Tongue (tissue), 1 donor: ENCODE measurements at regions not wholly inside any gene's neighbourhood (a gene's known extent, or its start where the extent isn't known, plus 50 kb on each side); places are given as distances from the start of the nearest gene placed in this dataset.
"Not testable (repeated sequence)": the region's sequence is repeated elsewhere in the genome, so short reads cannot be mapped to it uniquely, and the experiment has no call there.

Experiments used
- DNase-seq: peaks from one replicate; pipeline ENCODE4 v3.0.0-alpha.2; 2015

DNA sequence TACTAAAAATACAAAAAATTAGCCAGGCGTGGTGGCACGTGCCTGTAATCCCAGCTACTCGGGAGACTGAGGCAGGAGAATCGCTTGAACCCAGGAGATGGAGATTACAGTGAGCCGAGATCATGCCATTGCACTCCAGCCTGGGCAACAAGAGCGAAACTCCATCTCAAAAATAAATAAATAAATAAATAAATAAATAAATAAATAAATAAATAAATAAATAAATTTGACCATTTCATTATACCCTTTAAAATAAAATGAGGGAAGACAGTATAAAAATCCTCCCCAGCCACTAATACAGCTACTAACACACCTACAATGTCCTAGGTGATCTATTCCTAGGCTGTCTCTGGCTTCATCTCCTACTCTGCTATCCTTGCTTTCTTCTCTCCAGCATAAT lies 562.8 kb downstream of the ZBBX start:
- not testable (repeated sequence) for DNase-seq

DNA sequence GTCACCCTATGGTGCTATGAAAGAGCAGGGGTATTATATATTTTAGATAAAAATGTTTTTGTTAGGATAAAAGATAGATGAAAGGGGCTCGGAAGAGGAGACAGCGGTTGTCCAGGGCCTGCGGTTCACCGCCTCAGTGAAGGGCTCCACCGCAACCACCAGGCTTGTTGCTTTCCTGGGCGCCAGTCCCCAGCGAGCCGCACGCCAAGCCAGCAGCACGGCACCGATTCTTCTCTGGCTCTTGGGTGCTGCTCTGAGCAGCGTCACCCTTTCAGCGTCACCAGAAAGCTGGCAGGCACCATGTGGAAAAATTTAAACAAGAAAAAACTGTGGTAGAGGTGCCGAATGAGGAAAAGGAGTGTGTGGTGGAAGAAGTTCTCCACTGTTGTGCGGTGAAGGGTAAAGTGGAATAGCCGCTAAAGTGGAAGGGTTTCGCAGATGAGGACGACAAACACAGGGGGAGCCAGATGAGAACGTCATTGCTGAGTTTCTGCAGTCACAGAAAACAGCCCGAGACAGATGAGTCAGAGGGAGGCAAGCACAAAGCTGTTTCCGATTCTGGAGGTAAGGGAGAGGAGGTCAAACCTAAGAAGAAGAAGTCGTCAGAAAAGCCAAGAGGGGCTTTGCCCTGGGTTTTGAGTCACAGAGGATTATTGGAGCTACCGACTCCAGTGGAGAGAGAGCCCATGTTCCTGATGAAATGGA lies 569.2 kb downstream of the ZBBX start:
- DNase-seq, result no peak

DNA sequence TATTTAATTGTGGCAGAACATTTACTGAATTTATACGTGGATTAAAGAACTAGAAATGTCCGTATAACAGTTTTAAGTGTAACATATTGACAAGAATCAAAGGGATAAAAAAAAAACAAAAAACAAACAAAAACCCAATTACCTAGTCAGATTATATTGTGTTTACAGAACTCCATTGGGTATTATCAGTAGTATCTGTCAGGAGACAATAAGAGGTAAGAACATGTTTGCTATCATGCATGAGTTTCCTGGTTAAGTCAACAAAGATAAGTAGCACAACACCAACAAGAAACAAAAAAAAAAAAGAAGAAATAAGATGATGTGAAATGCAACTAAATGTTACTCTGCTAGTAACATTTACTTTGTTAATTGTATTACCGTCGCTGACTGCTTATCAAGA lies 570.6 kb downstream of the ZBBX start:
- DNase-seq, result no peak

DNA sequence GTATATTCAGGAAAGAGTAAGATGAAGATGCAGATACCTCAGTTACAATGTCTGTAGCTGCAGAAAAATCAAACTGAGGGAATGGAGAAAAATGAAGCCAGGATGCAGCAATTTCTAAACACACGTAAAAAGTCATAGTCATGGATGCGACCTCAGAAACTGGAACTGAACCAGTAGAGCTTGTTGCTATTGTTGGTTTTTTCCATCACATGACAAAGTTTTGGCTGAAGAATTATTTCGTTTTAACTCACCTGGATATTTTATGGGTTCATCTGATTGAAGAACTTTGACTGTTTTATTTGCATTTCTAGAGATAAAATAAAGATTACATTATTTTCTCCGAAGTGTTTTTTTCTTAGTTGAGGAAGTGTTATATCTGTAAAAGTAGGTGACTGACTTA lies 591.2 kb downstream of the ZBBX start:
- no peak for DNase-seq

DNA sequence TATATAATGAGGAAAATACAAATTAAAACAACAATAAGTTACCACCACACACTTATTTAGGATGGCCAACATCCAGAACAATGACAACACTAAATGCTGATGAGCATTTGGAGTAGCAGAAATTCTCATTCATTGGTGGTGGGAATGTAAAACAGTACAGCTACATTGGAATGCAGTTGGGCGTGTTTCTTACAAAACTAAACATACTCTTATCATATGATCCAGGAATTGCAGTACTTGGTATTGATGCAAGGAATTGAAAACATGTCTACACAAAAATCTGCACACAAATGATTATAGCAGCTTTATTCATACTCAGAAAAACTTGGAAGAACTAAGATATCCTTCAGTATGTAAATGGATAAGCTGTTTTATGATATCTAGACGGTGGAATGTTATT lies 594.2 kb downstream of the ZBBX start:
- DNase-seq, result no peak

DNA sequence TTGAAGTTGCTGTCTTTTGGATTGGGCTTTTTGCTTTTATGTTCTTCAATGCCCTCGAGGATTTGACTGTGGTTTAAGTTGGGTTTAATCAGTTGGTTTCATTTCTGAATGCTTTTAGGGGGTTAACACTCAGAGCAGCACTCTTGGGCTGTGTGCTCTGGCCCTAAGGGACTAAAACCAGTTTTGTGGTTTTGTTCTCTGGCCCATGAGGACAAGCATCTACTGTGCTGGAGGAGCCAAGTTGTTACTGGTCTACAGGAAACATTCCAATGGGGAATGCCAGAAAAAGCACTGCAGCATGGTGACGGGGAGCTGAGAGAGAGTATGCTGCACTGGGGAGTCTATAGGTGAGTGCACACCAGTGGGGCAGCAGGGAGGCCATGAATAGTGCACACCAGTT lies 596.9 kb downstream of the ZBBX start:
- DNase-seq, result no peak

DNA sequence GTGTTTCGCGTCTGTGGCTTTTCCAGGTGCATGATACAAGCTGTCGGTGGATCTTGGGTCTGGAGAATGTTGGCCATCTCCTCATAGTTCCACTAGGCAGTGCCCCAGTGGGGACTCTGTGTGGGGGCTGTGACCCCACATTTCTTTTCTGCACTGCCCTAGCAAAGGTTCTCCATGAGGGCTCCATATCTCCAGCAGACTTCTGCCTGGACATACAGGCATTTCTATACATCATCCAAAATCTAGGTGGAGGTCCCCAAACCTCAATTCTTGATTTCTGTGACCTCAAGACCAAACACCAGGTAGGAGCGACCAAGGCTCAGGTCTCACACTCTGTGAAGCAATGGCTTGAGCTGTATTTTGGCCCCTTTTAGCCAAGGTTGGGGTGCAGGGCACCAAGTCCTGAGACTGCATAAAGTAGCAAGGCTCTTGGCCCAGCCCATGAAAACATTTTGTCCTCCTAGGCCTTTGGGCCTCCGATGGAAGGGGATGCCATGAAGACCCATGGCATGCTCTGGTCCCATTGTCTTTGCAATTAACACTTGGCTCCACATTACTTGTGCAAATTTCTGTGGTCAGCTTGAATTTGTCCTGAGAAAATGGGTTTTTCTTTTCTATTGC lies 615.3 kb downstream of the ZBBX start:
- DNase-seq, result no peak

DNA sequence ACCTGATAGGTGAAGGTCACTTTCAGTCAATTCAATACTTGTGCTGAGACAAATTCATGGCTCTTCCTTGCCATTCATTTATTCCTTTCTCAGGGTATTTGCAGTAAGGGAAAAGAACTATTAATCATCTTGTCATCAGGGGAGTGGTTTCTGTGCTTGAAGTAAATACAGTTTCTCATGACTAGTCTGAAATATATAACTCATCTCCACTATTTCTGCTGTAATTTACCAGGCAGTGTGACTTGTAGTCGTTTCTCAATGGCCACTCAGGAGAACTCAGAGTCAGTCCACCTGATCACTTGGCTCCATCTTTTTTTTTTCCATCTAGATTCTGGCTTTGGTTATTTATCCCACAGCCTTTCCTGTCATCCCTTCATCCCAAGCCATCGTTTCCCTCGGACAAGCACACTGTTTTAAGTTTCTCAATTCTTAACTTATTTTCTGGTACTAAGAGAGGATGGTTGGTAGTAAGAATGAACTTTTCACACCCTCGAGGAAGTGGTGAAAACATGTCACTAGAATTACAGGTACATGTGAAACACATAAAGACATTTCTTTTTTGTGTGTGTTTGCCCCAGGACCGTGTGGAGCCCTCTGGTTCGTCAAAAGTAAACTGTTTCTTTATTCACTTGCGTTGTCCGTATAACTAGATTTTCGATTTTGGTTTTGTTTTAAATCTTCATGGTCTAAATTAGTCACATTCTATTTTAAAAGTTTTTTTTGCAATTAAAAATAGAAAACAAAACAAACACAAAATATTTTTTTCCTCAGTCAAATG lies 620.2 kb downstream of the ZBBX start:
- DNase-seq, result no peak

DNA sequence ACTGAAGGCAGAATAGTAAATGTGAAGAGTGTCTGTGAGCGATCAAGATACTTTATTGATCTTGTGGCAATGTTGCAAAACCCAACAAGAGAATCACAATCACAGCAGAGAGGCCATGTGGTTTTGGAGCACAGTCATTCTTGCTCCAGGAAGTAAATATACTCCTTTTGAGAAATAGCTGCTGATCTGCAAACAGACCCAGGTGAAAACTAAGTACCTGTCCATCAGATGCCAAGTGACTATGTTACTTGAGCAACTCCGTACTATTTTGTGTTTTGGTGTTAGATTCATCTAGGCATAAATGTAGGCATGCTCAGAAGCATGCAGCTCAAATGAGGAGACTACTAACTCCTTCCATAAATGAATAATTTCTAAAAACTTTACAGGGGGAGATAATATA lies 627.9 kb downstream of the ZBBX start:
- no peak for DNase-seq

DNA sequence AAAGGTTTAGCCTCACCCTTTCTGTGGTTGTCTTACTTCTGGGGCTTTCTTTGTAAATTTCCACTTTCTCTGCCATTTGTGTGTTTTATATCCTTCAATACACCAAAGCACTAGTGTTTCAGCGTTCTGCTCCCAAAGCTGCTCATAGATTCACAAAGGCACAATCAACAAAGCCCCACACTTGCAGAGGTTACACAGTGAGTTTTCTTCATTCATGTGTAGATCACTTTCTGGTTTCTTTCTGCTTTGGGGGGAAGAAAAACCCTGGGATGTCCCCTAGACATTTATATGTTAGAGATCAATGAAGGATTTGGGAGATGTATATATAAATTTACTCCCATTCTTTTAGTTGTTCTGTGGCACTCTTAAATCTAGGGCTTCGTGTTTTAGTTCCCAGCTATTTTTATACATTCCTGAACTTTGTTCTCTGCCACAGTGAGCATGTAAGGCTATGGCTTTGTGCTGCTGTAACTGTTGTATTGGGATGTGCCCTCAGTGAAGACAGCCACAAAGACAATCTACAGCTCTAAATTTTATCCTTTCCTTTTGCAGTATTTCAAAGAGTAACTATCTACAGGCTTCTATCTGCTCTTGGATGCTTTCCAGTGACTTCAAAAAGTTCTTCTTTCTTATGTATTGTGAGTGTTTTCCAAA lies 636.5 kb downstream of the ZBBX start:
- DNase-seq, result no peak

DNA sequence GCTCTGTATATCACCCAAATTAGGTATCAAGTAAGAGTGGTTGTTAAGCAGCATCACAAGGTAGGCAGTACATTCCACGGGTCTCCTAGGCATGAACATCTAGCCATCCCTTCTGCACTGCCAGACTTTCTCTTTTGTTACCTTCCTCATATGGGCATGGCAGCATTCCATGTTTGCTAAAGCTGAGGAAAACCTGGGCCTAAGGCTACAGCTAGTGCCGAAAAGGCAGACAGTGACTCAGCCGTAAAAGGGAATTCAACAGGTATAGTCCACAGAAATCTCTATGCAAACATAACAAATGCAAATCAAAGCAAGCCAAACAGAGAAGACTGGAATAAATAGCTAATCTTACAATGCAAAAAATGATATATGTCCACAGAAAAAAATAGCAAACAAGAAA lies 645.4 kb downstream of the ZBBX start:
- no peak for DNase-seq

DNA sequence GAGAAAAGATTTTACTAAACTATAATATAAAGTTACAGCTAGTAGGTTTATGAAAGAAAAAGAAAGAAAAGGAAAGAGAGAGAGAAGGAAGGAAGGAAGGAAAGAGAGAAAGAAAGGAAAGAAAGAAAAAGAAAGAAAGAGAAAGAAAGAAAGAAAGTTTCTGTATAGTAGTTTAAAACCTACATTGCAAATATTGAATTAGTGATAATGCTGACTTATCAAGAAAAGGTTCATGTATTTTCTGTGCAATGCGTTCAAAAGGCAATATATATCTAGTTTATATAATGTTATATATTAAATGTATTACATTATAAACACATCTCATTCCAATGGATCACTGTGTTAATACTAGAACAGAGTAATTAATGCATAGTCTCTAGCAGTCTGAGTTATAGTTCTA lies 648.4 kb downstream of the ZBBX start:
- DNase-seq, result no peak

DNA sequence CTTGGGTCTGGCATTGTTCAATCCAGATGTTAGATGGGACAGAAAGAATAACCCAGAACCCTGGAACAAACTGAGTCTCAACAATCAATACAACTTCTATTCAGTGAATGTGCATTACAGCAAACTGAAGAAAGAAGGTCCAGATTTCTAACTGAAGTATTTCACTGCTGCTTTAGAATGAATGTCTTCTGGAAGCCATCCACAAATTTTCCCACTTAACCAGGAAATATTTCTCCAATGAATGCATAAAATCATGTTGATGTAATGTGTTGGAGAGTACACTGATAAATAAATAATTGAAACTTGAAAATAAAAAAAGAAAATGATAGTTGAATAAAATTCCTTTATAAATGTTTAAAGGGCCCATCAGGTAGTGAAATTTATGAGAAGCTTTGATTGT lies 658.6 kb downstream of the ZBBX start:
- no peak for DNase-seq

DNA sequence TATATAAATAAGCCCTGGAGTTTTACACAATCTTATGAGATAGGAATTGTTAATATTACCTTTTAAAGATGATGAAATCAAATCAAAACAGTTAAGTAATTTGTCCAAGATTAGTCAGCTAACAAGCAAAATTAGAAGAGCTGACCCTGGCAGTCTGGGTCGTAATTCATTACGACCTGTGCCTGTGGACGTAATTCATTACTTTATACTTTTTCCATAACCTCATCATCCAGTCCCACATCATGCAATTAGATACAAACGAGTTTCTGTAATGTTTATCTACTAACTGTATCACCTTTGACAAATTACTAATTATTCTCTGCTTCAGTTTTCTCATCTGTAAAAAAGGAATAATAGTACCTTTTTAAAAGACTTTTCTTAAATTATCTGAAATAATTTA lies 665.9 kb downstream of the ZBBX start:
- no peak for DNase-seq

DNA sequence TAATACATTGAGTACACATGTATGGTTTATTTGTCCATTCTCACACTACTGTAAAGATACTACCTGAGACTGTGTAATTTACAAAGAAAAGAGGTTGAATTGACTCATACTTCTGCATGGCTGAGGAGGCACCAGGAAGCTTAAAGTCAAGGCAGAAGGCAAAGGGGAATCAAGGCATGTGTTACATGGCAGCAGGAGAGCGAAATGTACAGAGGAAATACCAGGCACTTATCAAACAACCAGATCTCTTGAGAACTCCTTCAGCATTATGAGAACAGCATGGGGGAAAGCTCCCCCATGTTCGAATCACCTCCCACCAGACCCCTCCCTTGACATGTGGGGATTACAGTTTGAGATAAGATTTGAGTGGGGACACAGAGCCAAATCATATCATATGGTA lies 666.3 kb downstream of the ZBBX start:
- DNase-seq, result no peak

DNA sequence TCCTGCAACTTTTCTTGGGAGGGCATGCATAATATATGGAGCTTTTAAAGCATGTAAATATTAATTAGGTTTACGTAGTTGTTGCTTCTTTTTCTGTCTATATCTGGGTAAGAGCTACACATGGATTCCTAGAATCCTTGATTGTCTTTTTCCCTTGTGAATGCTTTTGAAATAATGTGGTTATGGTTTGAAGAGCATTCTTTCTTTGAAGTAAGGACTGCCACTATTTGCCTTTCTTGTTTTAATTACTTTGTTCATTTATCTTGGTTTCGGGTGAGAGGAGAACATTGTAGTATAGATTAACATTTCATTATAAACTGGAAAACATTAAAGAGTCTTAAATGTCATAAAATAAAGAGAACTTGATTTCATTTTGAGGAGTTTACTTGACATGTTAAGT lies 674.0 kb downstream of the ZBBX start:
- DNase-seq, result no peak

DNA sequence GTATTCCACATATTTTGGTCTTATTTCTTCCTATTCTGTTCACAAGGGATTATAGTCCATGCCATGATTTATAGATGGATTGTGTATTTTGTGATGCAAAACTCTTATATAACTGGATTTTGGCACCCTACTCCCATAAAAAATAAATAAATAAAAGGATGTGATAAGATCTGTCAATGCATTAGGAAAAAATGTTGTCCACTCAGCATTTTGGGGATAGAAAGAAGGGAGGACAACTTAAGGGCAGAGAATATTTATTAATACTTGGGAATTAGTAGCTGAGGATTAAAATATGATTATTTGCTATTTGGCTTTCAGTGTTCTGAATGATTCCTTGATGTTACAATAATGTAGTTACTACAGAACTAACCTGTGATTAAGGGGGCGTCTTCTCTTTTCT lies 682.6 kb downstream of the ZBBX start:
- no peak for DNase-seq

DNA sequence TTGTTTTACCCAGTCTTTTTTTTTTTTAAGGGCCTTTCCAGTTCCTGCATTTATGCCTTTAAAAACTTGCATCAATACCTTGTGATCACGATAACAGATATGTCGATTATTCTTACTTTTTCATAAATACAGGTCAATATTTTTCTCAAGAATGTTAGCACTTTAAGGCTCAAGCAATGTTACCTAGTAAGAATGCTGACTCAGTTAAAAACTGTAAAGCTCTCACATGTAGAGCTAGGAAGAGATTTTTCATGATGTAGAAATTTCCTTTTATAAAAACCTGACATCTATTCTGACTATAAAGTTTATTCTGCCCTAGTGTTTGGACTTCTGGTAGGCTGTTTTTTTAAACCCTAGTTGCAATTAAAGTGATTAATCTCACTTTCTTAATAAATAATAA lies 684.0 kb downstream of the ZBBX start:
- no peak for DNase-seq

DNA sequence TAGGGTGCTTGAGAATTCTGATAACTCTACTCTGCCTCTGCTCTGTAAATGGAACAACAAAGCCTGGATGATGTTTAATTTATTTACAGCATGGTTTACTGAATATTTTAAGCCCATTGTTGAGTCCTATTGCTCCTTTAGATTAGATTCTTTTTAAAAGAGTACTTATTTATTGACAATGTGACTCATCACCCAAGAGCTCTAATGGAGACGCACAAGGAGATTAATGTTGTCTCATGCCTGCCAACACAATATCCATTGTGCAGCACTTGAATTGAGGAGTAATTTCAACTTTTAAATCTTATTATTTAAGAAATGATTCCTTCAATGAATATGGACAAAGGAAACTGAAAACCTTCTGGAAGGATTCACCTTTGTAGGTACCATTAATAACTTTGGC lies 691.4 kb downstream of the ZBBX start:
- DNase-seq, result no peak

DNA sequence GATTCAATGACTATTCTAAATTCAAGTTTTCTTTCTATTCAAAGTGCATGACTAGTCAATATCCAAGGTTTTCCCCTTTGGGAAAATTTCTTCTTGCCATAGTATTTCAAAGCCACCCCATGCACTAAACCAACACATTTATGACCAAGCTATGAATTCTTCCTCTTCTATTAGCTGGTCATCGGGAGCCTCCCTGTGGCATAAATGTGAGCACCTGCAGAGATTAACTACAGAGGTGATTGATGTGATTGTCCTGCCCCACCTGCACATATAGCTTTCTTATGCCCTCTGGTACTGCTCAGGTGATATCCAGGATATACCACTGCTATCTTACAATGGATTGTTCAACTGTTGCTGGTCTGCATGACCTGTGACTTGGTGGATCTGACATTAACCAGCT lies 694.9 kb downstream of the ZBBX start:
- no peak for DNase-seq

DNA sequence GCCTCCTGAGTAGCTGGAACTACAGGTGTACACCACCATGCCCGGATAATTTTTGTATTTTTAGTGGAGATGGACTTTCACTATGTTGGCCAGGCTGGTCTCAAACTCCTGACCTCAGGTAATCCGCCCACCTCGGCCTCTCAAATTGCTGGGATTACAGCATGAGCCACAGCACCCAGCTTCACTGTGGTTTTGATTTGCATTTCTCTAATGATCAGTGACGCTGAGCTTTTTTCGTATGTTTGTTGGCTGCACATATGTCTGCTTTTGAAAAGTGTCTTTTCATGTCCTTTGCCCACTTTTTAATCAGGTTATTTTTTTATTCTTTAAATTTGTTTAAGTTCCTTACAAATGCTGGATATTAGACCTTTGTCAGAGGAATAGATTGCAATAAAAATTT lies 696.0 kb downstream of the ZBBX start:
- DNase-seq, result not testable (repeated sequence)

DNA sequence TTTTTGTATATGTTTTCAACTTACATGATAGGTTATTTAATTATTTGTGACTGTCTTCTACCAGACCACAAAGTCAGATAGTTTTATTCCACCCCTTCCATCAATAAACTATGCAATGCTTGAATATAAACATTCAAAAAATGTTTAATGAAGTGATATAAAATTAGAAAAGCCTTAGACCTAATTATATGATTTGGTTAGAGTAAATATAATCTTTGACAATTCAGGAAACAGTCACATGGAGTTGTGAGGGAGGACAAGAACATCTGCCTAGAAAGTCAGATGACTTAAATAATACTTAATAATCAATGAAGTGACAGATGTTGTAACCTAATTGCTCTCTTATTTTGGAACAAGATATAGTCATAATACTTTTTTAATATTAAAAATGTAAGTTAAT lies 710.3 kb downstream of the ZBBX start:
- no peak for DNase-seq

DNA sequence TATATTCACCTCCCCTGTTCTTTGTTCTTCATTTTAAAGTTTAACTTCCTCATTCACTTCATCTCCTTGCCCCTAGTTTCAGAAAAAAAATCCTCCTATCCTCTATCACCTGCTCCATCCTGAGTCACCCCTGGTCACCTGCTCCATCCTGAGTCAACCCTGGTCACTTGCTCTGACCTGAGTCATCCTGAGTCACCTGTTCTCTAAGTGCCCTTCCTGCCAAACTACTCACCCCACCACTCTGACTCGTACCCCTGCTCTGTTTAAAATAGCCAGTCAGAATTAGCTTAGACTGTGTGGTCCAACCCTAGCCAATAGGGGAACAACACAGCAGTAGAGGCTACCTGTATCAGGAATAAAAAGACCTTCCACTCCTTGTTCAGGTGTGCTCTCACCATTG lies 716.9 kb downstream of the ZBBX start:
- no peak for DNase-seq
